ENCODE measurements at regions not wholly inside any gene's neighbourhood (a gene's known extent, or its start where the extent isn't known, plus 50 kb on each side); places are given as distances from the start of the nearest gene placed in this dataset.

DNA sequence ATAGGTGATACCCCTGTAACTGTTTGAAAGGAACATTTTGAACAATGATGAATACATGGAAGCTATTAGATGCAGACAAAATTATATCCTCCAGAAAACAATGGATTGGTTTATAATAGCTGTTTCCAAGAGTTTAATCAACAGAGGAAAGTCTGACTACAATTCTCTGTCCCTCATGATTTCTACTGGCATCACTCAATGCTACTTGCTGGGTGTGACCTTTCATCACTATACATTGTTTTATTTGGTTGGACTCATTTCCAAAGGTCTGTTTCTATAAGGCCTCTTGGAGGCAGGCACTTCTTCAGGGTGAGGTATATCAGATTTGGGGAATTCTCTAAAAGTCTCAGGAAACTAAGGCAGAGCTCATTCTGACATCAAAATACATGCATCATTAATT lies 636.1 kb upstream of the SLC8A1 start:
- DNase-seq: no peak
- no peaks in the 10 kb centered on the region for H3K27me3 ChIP-seq (ENCODE audit: control insufficient read depth in 3 of 3, insufficient read depth in 3 of 3, low read length in 3 of 3)
- H3K4me1 ChIP-seq (ENCODE audit: control insufficient read depth in 3 of 3, insufficient read depth in 2 of 3, low read depth in 1 of 3, low read length in 2 of 3): no peaks in the 10 kb centered on the region
- no peak overlapping the region for H3K4me3 ChIP-seq (ENCODE audit: low read depth in 1 of 3, low read length in 3 of 3)
- H3K9me3 ChIP-seq (ENCODE audit: control insufficient read depth in 2 of 2, insufficient read depth in 1 of 2, low read depth in 1 of 2, low read length in 1 of 2): no peaks in the 10 kb centered on the region
- no peak overlapping the region for H3K27ac ChIP-seq (ENCODE audit: low read depth in 1 of 3, low read length in 2 of 3)
- FAIRE-seq: no peak
- no peaks in the 10 kb centered on the region for H3K36me3 ChIP-seq (ENCODE audit: control insufficient read depth in 3 of 3, insufficient read depth in 2 of 3, low read depth in 1 of 3, low read length in 3 of 3)

DNA sequence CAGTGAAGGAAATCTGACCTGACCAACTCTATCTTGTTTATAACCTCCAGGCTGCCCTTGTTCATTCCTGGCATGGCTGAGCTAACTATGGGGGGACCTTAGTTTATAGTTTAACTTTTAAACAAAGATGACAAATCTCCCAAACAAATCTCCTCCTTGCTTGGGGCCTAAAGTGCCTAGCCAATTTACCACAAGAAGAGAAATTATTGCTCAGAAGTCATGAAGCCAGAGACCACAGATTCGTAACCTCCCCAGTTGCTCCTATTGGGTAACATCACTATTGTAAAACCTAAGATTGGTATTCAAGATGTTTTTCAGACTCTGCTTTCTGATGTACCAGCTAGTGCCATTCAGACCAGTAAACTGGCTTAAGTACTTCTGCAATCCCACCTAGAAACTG lies 649.4 kb upstream of the SLC8A1 start:
- 46 to 92% (median 80%) methylated on average over 1 of the region's 1 CpG for WGBS, 3 donors

DNA sequence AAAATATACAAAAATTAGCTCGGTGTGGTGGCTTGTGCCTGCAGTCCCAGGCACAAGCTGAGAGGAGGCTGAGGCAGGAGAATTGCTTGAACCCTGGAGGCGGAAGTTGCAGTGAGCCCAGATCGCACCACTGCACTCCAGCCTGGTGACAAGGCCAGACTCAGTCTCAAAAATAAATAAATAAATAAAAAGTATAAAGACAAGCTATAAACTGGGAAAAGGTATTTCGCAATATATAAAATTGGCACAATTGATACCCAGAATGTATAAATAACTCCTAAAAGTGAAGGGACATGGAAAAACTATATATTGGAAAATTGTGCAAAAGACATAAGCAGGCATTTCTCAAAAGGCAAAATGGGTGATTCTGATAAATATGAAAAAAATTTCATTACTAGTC lies 657.9 kb upstream of the SLC8A1 start:
- no peaks in the 10 kb centered on the region for H3K36me3 ChIP-seq (ENCODE audit: control insufficient read depth in 3 of 3, insufficient read depth in 2 of 3, low read depth in 1 of 3, low read length in 3 of 3)
- H3K27ac ChIP-seq (ENCODE audit: low read depth in 1 of 3, low read length in 2 of 3): no peak overlapping the region
- no peaks in the 10 kb centered on the region for H3K4me1 ChIP-seq (ENCODE audit: control insufficient read depth in 3 of 3, insufficient read depth in 2 of 3, low read depth in 1 of 3, low read length in 2 of 3)
- DNase-seq: no peak
- FAIRE-seq: no peak
- H3K4me3 ChIP-seq (ENCODE audit: low read depth in 1 of 3, low read length in 3 of 3): no peak overlapping the region
- H3K27me3 ChIP-seq (ENCODE audit: control insufficient read depth in 3 of 3, insufficient read depth in 3 of 3, low read length in 3 of 3): no peaks in the 10 kb centered on the region
- peaks cover 0 to 7% of the 10 kb centered on the region in 2 donors for H3K9me3 ChIP-seq (ENCODE audit: control insufficient read depth in 2 of 2, insufficient read depth in 1 of 2, low read depth in 1 of 2, low read length in 1 of 2)
- WGBS, 3 donors: 90 to 91% (median 90%) methylated on average over 4 of the region's 4 CpGs

More for the DNA sequence above, 649.4 kb upstream of the SLC8A1 start:
- Histone ChIP-seq H3K4me1 (ENCODE audit: control insufficient read depth in 3 of 3, insufficient read depth in 2 of 3, low read depth in 1 of 3, low read length in 2 of 3) (no peaks in the 10 kb centered on the region), H3K4me3 (ENCODE audit: low read depth in 1 of 3, low read length in 3 of 3) (no peak overlapping the region), H3K27me3 (ENCODE audit: control insufficient read depth in 3 of 3, insufficient read depth in 3 of 3, low read length in 3 of 3) (no peaks in the 10 kb centered on the region), H3K9me3 (ENCODE audit: control insufficient read depth in 2 of 2, insufficient read depth in 1 of 2, low read depth in 1 of 2, low read length in 1 of 2) (no peaks in the 10 kb centered on the region), H3K27ac (ENCODE audit: low read depth in 1 of 3, low read length in 2 of 3) (no peak overlapping the region), H3K36me3 (ENCODE audit: control insufficient read depth in 3 of 3, insufficient read depth in 2 of 3, low read depth in 1 of 3, low read length in 3 of 3) (no peaks in the 10 kb centered on the region)
- DNase-seq (no peak), FAIRE-seq (no peak)

DNA sequence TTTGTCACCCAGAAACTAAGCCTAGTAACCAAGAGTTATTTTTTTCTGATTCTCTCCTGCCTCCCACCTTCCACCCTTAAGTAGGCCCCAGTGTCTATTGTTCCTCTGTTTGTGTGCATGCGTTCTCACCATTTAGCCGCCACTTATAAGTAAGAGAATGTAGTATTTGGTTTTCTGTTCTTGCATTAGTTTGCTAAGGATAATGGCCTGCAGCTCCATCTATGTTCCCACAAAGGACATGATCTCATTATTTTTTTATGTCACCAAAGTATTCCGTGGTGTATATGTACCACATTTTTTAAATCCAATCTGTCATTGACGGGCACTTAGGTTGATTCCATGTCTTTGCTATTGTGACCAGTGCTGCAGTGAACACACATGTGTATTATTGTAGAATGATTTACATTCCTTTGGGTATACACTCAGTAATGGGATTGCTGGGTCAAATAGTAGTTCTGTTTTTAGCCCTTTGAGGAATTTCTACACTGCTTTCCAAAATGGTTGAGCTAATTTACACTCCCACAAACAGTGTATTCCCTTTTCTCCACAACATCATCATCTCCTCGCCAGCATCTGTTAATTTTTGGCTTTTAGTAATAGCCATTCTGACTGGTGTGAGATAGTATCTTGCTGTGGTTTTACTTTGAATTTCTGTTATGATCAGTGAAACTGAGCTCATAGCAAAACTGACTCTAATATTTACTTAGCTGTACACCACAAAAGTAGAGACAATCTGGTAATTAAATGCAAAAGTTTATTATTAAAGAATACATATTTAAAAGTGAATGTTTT lies 660.1 kb upstream of the SLC8A1 start:
- FAIRE-seq (no peak), DNase-seq (no peak)
- Histone ChIP-seq H3K4me1 (ENCODE audit: control insufficient read depth in 3 of 3, insufficient read depth in 2 of 3, low read depth in 1 of 3, low read length in 2 of 3) (no peaks in the 10 kb centered on the region), H3K27me3 (ENCODE audit: control insufficient read depth in 3 of 3, insufficient read depth in 3 of 3, low read length in 3 of 3) (no peaks in the 10 kb centered on the region), H3K9me3 (ENCODE audit: control insufficient read depth in 2 of 2, insufficient read depth in 1 of 2, low read depth in 1 of 2, low read length in 1 of 2) (peaks cover 0 to 7% of the 10 kb centered on the region in 2 donors), H3K4me3 (ENCODE audit: low read depth in 1 of 3, low read length in 3 of 3) (no peak overlapping the region), H3K27ac (ENCODE audit: low read depth in 1 of 3, low read length in 2 of 3) (no peak overlapping the region), H3K36me3 (ENCODE audit: control insufficient read depth in 3 of 3, insufficient read depth in 2 of 3, low read depth in 1 of 3, low read length in 3 of 3) (no peaks in the 10 kb centered on the region)
- 71 to 83% (median 73%) methylated on average over 5 of the region's 5 CpGs for WGBS, 3 donors

DNA sequence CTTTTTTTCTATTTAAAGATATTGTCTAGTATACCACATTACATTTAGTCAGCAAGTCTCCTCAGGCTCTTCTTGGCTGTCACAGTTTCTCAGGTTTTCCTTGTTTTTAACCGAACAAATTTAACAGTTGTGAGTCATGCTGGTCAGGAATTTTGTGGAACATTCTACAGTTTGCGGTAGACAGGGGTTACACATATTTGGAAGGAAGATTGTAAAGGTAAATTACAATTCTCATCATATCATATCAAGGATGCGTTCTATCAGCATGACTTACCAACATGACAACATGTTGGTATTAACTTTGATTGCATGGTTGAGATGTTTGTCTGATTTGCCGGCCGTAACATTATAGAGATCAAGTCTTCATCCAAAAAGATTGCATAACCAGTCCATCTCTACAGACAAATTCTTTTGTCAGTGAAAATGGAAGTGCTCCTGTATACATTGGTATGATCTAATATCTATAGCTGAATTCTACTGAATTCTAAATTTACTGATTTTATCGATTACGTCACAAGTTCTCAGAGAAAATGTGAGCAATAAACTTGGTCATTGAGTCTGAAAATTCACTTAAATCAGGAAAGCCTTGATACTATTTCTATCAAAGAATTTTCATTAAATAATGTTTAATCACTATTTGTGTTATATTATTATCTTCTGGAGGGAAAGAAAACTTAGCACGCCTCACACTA lies 664.4 kb upstream of the SLC8A1 start:
- H3K27ac ChIP-seq (ENCODE audit: low read depth in 1 of 3, low read length in 2 of 3): no peak overlapping the region
- 93 to 95% (median 94%) methylated on average over 8 of the region's 8 CpGs for WGBS, 3 donors
- H3K36me3 ChIP-seq (ENCODE audit: control insufficient read depth in 3 of 3, insufficient read depth in 2 of 3, low read depth in 1 of 3, low read length in 3 of 3): no peaks in the 10 kb centered on the region
- peaks cover 0 to 7% of the 10 kb centered on the region in 2 donors for H3K9me3 ChIP-seq (ENCODE audit: control insufficient read depth in 2 of 2, insufficient read depth in 1 of 2, low read depth in 1 of 2, low read length in 1 of 2)
- H3K4me3 ChIP-seq (ENCODE audit: low read depth in 1 of 3, low read length in 3 of 3): no peak overlapping the region
- DNase-seq (no peak), FAIRE-seq (no peak)
- H3K27me3 ChIP-seq (ENCODE audit: control insufficient read depth in 3 of 3, insufficient read depth in 3 of 3, low read length in 3 of 3): no peaks in the 10 kb centered on the region
- no peaks in the 10 kb centered on the region for H3K4me1 ChIP-seq (ENCODE audit: control insufficient read depth in 3 of 3, insufficient read depth in 2 of 3, low read depth in 1 of 3, low read length in 2 of 3)

DNA sequence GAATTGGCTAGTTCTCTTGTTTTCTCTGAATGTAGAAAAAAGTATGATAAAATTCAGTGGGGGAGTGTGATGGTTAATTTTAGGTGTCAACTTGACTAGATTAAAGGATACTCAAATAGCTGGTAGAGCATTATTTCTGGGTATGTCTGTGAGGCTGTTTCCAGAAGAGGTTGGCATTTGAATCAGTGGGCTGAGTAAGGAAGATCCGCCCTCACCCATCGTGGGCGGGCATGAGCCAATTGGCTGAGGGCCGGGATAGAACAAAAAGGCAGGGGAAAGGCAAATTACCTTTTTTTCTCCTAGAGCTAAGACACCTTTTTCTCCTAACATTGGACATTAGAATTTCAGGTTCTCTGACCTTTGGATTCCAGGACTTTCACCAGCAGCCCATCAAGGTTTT lies 667.6 kb upstream of the SLC8A1 start:
- Histone ChIP-seq H3K4me1 (ENCODE audit: control insufficient read depth in 3 of 3, insufficient read depth in 2 of 3, low read depth in 1 of 3, low read length in 2 of 3) (no peaks in the 10 kb centered on the region), H3K9me3 (ENCODE audit: control insufficient read depth in 2 of 2, insufficient read depth in 1 of 2, low read depth in 1 of 2, low read length in 1 of 2) (no peaks in the 10 kb centered on the region), H3K4me3 (ENCODE audit: low read depth in 1 of 3, low read length in 3 of 3) (no peak overlapping the region), H3K36me3 (ENCODE audit: control insufficient read depth in 3 of 3, insufficient read depth in 2 of 3, low read depth in 1 of 3, low read length in 3 of 3) (no peaks in the 10 kb centered on the region), H3K27me3 (ENCODE audit: control insufficient read depth in 3 of 3, insufficient read depth in 3 of 3, low read length in 3 of 3) (no peaks in the 10 kb centered on the region), H3K27ac (ENCODE audit: low read depth in 1 of 3, low read length in 2 of 3) (no peak overlapping the region)
- no peak for FAIRE-seq
- WGBS, 3 donors: 92 to 94% (median 93%) methylated on average over 4 of the region's 4 CpGs
- DNase-seq: no peak

DNA sequence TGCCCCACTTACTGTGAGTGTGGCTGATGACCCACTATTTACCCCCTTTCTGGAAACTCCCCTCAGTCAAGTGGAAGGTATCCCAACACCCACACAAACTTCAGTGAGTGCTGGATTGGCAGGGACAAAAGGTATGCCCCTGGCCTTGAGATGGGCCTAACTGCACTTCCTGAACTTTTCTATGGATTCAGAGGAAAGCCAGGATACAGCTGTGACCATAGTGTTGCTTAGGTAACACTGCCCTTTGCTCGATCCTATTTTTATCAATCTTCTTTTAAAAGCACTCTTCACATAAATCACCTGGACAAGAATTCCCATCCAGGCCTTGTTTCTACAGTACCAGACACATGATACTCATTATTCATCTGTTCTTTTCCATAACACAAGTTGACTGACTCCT lies 671.5 kb upstream of the SLC8A1 start:
- H3K4me3 ChIP-seq (ENCODE audit: low read depth in 1 of 3, low read length in 3 of 3): no peak overlapping the region
- WGBS, 3 donors: 38 to 58% (median 48%) methylated on average over 1 of the region's 1 CpG
- no peak for FAIRE-seq
- no peaks in the 10 kb centered on the region for H3K9me3 ChIP-seq (ENCODE audit: control insufficient read depth in 2 of 2, insufficient read depth in 1 of 2, low read depth in 1 of 2, low read length in 1 of 2)
- H3K36me3 ChIP-seq (ENCODE audit: control insufficient read depth in 3 of 3, insufficient read depth in 2 of 3, low read depth in 1 of 3, low read length in 3 of 3): no peaks in the 10 kb centered on the region
- no peak for DNase-seq
- no peaks in the 10 kb centered on the region for H3K27me3 ChIP-seq (ENCODE audit: control insufficient read depth in 3 of 3, insufficient read depth in 3 of 3, low read length in 3 of 3)
- no peaks in the 10 kb centered on the region for H3K4me1 ChIP-seq (ENCODE audit: control insufficient read depth in 3 of 3, insufficient read depth in 2 of 3, low read depth in 1 of 3, low read length in 2 of 3)
- H3K27ac ChIP-seq (ENCODE audit: low read depth in 1 of 3, low read length in 2 of 3): no peak overlapping the region

DNA sequence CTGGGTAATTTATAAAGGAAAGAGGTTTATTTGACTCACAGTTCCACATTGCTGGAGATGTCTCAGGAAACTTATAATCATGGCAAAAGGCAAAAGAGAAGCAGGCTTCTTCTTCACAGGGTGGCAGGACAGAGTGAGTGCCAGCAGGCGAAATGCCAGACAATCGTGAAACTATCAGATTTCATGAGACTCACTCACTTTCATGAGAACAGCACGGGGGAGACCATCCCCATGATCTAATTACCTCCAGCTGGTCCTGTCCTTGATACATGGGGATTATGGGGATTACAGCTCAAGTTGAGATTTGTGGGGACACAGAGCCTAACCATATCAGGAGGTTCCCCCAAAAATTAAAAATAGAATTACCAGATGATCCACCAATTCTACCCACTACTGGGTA lies 675.5 kb upstream of the SLC8A1 start:
- Histone ChIP-seq H3K4me3 (ENCODE audit: low read depth in 1 of 3, low read length in 3 of 3) (no peak overlapping the region), H3K9me3 (ENCODE audit: control insufficient read depth in 2 of 2, insufficient read depth in 1 of 2, low read depth in 1 of 2, low read length in 1 of 2) (no peaks in the 10 kb centered on the region), H3K36me3 (ENCODE audit: control insufficient read depth in 3 of 3, insufficient read depth in 2 of 3, low read depth in 1 of 3, low read length in 3 of 3) (no peaks in the 10 kb centered on the region), H3K27ac (ENCODE audit: low read depth in 1 of 3, low read length in 2 of 3) (no peak overlapping the region), H3K27me3 (ENCODE audit: control insufficient read depth in 3 of 3, insufficient read depth in 3 of 3, low read length in 3 of 3) (no peaks in the 10 kb centered on the region), H3K4me1 (ENCODE audit: control insufficient read depth in 3 of 3, insufficient read depth in 2 of 3, low read depth in 1 of 3, low read length in 2 of 3) (no peaks in the 10 kb centered on the region)
- DNase-seq (no peak), FAIRE-seq (no peak)
- 54 to 63% (median 59%) methylated on average over 3 of the region's 3 CpGs for WGBS, 3 donors
